A673 (cell line): ENCODE measurements at regions not wholly inside any gene's neighbourhood (a gene's known extent, or its start where the extent isn't known, plus 50 kb on each side); places are given as distances from the start of the nearest gene placed in this dataset.

Source experiments
- BruUV-seq: library from RNA; stranded (reverse); fragments of 400-500 nt; replicated peaks from 2 replicates; lab custom pipeline; 2021; lab: Mats Ljungman, UMichigan
- CTCF ChIA-PET: fragments of 300-600 bp; sonication (Branson Sonifier 250); formaldehyde crosslinking; loops from one replicate; lab custom pipeline; 2022; ENCODE audit warnings: antibody characterized with exemption; lab: Charles Lee
- POLR2A ChIA-PET: fragments of 300-600 bp; sonication (Branson Sonifier 250); formaldehyde crosslinking; loops from one replicate; lab custom pipeline; 2022; ENCODE audit warnings: antibody characterized with exemption; ENCODE audit not compliant: low non-redundant PET; lab: Charles Lee
- DNase-seq: peaks from one replicate; pipeline ENCODE4 v3.0.0-alpha.2; 2015; ENCODE audit warnings: low spot score
- H3K27ac ChIP-seq: fragments of 200-600 bp; sonication (generic); 2 replicates; pipeline ENCODE4 v1.5.1; 2016; ENCODE audit warnings: mixed run types, low read depth, mild to moderate bottlenecking, mixed read lengths, antibody characterized with exemption, low read length; ENCODE audit not compliant: poor library complexity, severe bottlenecking
- H3K27me3 ChIP-seq: fragments of 200-600 bp; sonication (generic); replicated peaks from 2 replicates; pipeline ENCODE4 v1.6.1; 2017; ENCODE audit warnings: mixed run types, low read depth, mild to moderate bottlenecking, mixed read lengths, antibody characterized with exemption, low read length; ENCODE audit not compliant: insufficient read depth, poor library complexity
- H3K36me3 ChIP-seq: fragments of 200-600 bp; sonication (generic); 2 replicates; pipeline ENCODE4 v1.6.1; 2016; ENCODE audit warnings: mixed run types, mild to moderate bottlenecking, mixed read lengths, antibody characterized with exemption, low read length; ENCODE audit not compliant: insufficient read depth, poor library complexity, severe bottlenecking
- H3K4me1 ChIP-seq: fragments of 200-600 bp; sonication (generic); 2 replicates; pipeline ENCODE4 v1.6.1; 2017; ENCODE audit warnings: mixed run types, mild to moderate bottlenecking, mixed read lengths, antibody characterized with exemption, low read length; ENCODE audit not compliant: insufficient read depth, poor library complexity, severe bottlenecking
- H3K4me3 ChIP-seq: fragments of 200-600 bp; sonication (generic); 2 replicates; pipeline ENCODE4 v1.5.1; 2016; ENCODE audit warnings: low read depth, mixed run types, mild to moderate bottlenecking, mixed read lengths, low read length; ENCODE audit not compliant: poor library complexity, severe bottlenecking
- H3K9me3 ChIP-seq: fragments of 200-600 bp; sonication (generic); 2 replicates; pipeline ENCODE4 v1.6.1; 2016; ENCODE audit warnings: mixed run types, low read depth, mild to moderate bottlenecking, mixed read lengths, antibody characterized with exemption, low read length; ENCODE audit not compliant: poor library complexity, severe bottlenecking
- CTCF ChIP-seq: fragments of 300-800, 200-600 bp; sonication (generic); conservative IDR thresholded peaks from 2 replicates; pipeline ENCODE4 v1.5.1; 2017; ENCODE audit warnings: low read depth, mild to moderate bottlenecking, antibody characterized with exemption, low read length, moderate library complexity, mixed read lengths
- EZH2 ChIP-seq: fragments of 200-600 bp; sonication (generic); IDR thresholded peaks from 2 replicates; pipeline ENCODE4 v1.6.1; 2017; ENCODE audit warnings: borderline replicate concordance, low read depth, mild to moderate bottlenecking, mixed read lengths, antibody characterized with exemption, low read length; ENCODE audit not compliant: poor library complexity, severe bottlenecking
- intact Hi-C: fragments of 100-400 bp; cut with micrococcal nuclease; formaldehyde crosslinking; loops from one replicate; pipeline ENCODE4 v1.10.0; 2022; ENCODE audit not compliant: unreplicated experiment

GRCh38 chr7:51587604-51588003 is 271.0 kb upstream of the COBL start:
- POLR2A ChIA-PET, result no interaction called here
- H3K9me3 ChIP-seq, result peaks cover 47% of the 10 kb centered on the region
- H3K4me3 ChIP-seq, result no peak overlapping the region
- no peaks in the 10 kb centered on the region for H3K27me3 ChIP-seq
- BruUV-seq, result no TSS peak
- H3K4me1 ChIP-seq, result no peaks in the 10 kb centered on the region
- H3K36me3 ChIP-seq, result no peaks in the 10 kb centered on the region
- CTCF ChIA-PET, result no interaction called here
- intact Hi-C loops, result no loop called here
- no peak overlapping the region for H3K27ac ChIP-seq
- no peak for DNase-seq
- TF ChIP-seq EZH2 (no peak), CTCF (no peak)

- BruUV-seq, result no TSS peak
- Histone ChIP-seq H3K36me3 (no peaks in the 10 kb centered on the region), H3K27me3 (no peaks in the 10 kb centered on the region), H3K9me3 (peaks cover 14% of the 10 kb centered on the region), H3K4me3 (no peak overlapping the region), H3K4me1 (no peaks in the 10 kb centered on the region), H3K27ac (no peak overlapping the region)
- ChIA-PET CTCF (no interaction called here), POLR2A (no interaction called here)
- intact Hi-C loops, result no loop called here
- no peak for TF ChIP-seq EZH2
- no peak for DNase-seq
Measured at GRCh38 chr7:51577390-51577789, 260.8 kb upstream of the COBL start.

- no TSS peak for BruUV-seq
- H3K4me1 ChIP-seq, result no peaks in the 10 kb centered on the region
- TF ChIP-seq CTCF (no peak), EZH2 (no peak)
- no peak overlapping the region for H3K27ac ChIP-seq
- H3K36me3 ChIP-seq, result no peaks in the 10 kb centered on the region
- no peaks in the 10 kb centered on the region for H3K27me3 ChIP-seq
- ChIA-PET CTCF (no interaction called here), POLR2A (no interaction called here)
- intact Hi-C loops, result no loop called here
- H3K4me3 ChIP-seq, result no peak overlapping the region
- peaks cover 27% of the 10 kb centered on the region for H3K9me3 ChIP-seq
- DNase-seq, result no peak
Measured at GRCh38 chr7:51569581-51569980, 253.0 kb upstream of the COBL start.

GRCh38 chr7:51569176-51569575 is 252.6 kb upstream of the COBL start:
- Histone ChIP-seq H3K9me3 (peaks cover 31% of the 10 kb centered on the region), H3K36me3 (no peaks in the 10 kb centered on the region), H3K27ac (no peak overlapping the region), H3K4me3 (no peak overlapping the region), H3K4me1 (no peaks in the 10 kb centered on the region), H3K27me3 (no peaks in the 10 kb centered on the region)
- TF ChIP-seq CTCF, result no peak
- CTCF ChIA-PET, result no interaction called here
- DNase-seq, result no peak
- POLR2A ChIA-PET, result no interaction called here
- intact Hi-C loops, result no loop called here
- no TSS peak for BruUV-seq
